ENCODE measurements at regions not wholly inside any gene's neighbourhood (a gene's known extent, or its start where the extent isn't known, plus 50 kb on each side); places are given as distances from the start of the nearest gene placed in this dataset.

DNA sequence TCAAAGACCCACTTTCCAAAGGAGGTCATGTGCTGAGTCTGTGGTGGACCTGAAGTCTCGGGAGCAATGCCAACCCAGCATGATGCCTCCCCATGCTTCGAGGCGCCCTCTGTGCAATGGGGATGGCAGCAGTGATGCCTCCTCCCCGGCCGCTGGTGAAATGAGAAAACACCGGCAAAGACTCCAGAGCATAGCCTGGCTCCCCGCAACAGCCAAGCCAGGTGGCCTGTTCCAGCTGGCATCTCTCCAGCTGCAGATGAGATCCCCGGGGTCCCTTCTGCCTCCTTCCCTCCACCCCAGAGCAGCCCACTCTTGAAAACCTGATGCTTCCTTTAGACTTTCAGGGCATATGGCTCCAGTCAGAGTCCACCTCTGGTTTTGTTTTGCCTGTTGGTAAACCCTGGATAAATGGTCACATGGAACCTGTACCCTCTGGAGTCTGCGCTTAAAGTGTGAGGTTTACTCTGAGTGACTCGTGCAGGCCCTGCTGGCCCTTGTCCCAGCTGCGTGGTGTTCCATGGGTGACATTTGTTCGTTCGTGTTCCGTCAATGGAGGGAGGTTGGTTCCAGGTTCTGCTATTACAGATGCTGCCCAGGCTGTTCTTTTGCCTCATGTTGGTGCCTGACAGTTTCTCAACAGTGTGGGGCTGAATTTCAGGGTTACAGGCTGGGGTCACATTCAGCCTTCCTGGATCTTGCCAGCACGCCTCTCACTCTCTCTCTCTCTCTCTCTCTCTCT, 181.8 kb upstream of the CIBAR2 start:
- no peaks in the 10 kb centered on the region for H3K36me3 Mint-ChIP-seq (ENCODE audit: insufficient read depth in 1 of 3, low read depth in 3 of 3)
- H3K27ac Mint-ChIP-seq = no peak overlapping the region
- no peak for DNase-seq

More for the DNA sequence above, 181.8 kb upstream of the CIBAR2 start:
- Histone ChIP-seq H3K4ac (ENCODE audit: low read depth, low read length) (no peak overlapping the region), H2BK12ac (ENCODE audit: insufficient read length, low read depth, low read length) (no peak overlapping the region), H2AFZ (ENCODE audit: low read length) (no peak overlapping the region), H2BK5ac (ENCODE audit: insufficient read length, low read length) (no peak overlapping the region), H2BK15ac (ENCODE audit: low read depth, low read length) (no peak overlapping the region), H2BK20ac (ENCODE audit: low read depth, low read length, poor library complexity, severe bottlenecking) (no peak overlapping the region), H4K91ac (ENCODE audit: insufficient read length, low read depth, low read length) (no peak overlapping the region), H3K23me2 (ENCODE audit: insufficient read length, low read depth, low read length, poor library complexity, severe bottlenecking) (no peaks in the 10 kb centered on the region), H3T11ph (ENCODE audit: low read length) (no peak overlapping the region), H4K5ac (ENCODE audit: insufficient read length, low read depth, low read length) (no peak overlapping the region), H4K20me1 (ENCODE audit: control insufficient read depth, insufficient read depth, insufficient read length) (peaks cover 2% of the 10 kb centered on the region), H3K56ac (ENCODE audit: insufficient read length, low read depth, low read length) (no peak overlapping the region), H3K4me2 (ENCODE audit: insufficient read depth, insufficient read length, low read length) (no peak overlapping the region), H3K9ac (ENCODE audit: extremely low read depth, insufficient read length, low read length) (no peak overlapping the region), H3K23ac (ENCODE audit: insufficient read length, low read depth, low read length) (no peak overlapping the region), H3K9me3 (ENCODE audit: control insufficient read depth, low read depth, low read length) (no peaks in the 10 kb centered on the region), H3K79me2 (ENCODE audit: insufficient read depth, low read length) (no peaks in the 10 kb centered on the region), H3K79me1 (ENCODE audit: insufficient read depth, low read depth, low read length, poor library complexity, severe bottlenecking) (no peaks in the 10 kb centered on the region), H3K18ac (ENCODE audit: insufficient read length, low read depth, low read length) (no peak overlapping the region), H2BK120ac (ENCODE audit: low read depth, low read length, poor library complexity, severe bottlenecking) (no peak overlapping the region), H3K27ac (ENCODE audit: insufficient read length, low read depth, low read length) (no peak overlapping the region), H4K8ac (replicated peaks; ENCODE audit: insufficient read length, low read depth, low read length) (no peak overlapping the region), H3K14ac (ENCODE audit: insufficient read depth, low read length) (no peak overlapping the region; the same call in 1 of the 2 replicates), H3K4me1 (ENCODE audit: insufficient read depth, low read length) (no peaks in the 10 kb centered on the region), H3K27me3 (ENCODE audit: insufficient read depth, low read length) (no peaks in the 10 kb centered on the region), H2AK5ac (ENCODE audit: insufficient read length, low read length) (no peak overlapping the region)
- WGBS (ENCODE audit: extremely low coverage, insufficient read length, low lambda C conversion rate) = no CpG with 5 or more reads among the region's 15 CpGs
- Mint-ChIP-seq H3K9me3 (no peaks in the 10 kb centered on the region), H3K4me1 (peaks cover 0 to 17% of the 10 kb centered on the region in 2 experiments; a peak in 2 of 4 replicates), H3K27me3 (ENCODE audit: low read depth) (peaks cover 4% of the 10 kb centered on the region), H3K4me3 (no peak overlapping the region)
- no peak for TF ChIP-seq CTCF (conservative IDR thresholded peaks at IDR 0.05)

Data from H9 (cell line).